ENCODE measurements at regions not wholly inside any gene's neighbourhood (a gene's known extent, or its start where the extent isn't known, plus 50 kb on each side); places are given as distances from the start of the nearest gene placed in this dataset.

- DNase-seq (ENCODE audit: low read depth in 2 of 2), result no peak
Measured at GRCh38 chr1:58144698-58145270, 401.7 kb downstream of the OMA1 start.

GRCh38 chr1:58143972-58144697, 402.4 kb downstream of the OMA1 start:
- DNase-seq (ENCODE audit: low read depth in 2 of 2), result no peak

DNA sequence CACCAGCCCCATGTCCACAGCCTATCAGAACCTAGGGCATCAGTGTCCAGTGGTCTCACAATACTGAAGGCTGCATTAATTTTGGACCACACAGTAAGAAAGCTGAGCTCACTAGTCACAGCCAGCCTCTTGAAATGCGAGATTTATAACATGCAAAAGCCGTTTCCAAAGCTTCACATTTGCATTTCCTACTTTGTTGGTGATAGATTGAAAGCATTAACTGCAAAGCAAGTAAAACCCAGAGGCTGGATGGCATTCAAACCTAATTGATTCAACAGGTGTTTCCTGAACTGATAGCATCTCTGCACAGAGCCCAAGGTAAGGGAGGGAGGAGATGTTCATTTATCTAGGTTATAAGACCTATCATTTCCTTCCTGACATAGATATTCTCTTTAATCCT, 410.1 kb downstream of the OMA1 start:
- no peak for DNase-seq (ENCODE audit: low read depth in 2 of 2)

- DNase-seq (ENCODE audit: low read depth in 2 of 2), result no peak
Measured at GRCh38 chr1:58135821-58136321, 410.7 kb downstream of the OMA1 start.

- DNase-seq (ENCODE audit: low read depth in 2 of 2), result no peak
Measured at GRCh38 chr1:58133562-58133961, 413.0 kb downstream of the OMA1 start.

- DNase-seq (ENCODE audit: low read depth in 2 of 2), result no peak
Measured at GRCh38 chr1:58123051-58123450, 423.5 kb downstream of the OMA1 start.

DNA sequence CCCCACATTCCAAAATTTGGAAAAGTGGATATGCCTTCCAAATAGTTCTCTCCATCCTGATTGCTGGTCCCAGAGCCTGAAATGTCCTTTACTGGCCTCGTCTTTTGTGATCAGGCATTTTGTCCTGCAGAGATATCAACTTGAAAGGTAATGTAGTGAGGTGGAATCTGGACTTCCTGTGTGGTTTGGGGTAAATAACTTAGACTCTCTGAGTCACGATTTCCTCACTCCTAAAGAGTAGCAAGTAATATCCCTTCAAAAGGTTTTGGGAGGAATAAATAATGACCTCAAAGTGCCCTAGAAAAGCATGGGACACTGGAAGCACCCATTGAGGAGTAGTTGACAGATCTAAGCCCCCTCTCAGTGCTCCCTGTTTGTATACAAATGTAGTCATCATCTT, 426.6 kb downstream of the OMA1 start:
- no peak for DNase-seq (ENCODE audit: low read depth in 2 of 2)

- no peak for DNase-seq (ENCODE audit: low read depth in 2 of 2)
Measured at GRCh38 chr1:58116284-58116683, 430.2 kb downstream of the OMA1 start.

- DNase-seq (ENCODE audit: low read depth in 2 of 2), result no peak
Measured at GRCh38 chr1:58109646-58110200, 436.8 kb downstream of the OMA1 start.

- DNase-seq (ENCODE audit: low read depth in 2 of 2), result no peak
Measured at GRCh38 chr1:58108783-58109182, 437.7 kb downstream of the OMA1 start.

DNA sequence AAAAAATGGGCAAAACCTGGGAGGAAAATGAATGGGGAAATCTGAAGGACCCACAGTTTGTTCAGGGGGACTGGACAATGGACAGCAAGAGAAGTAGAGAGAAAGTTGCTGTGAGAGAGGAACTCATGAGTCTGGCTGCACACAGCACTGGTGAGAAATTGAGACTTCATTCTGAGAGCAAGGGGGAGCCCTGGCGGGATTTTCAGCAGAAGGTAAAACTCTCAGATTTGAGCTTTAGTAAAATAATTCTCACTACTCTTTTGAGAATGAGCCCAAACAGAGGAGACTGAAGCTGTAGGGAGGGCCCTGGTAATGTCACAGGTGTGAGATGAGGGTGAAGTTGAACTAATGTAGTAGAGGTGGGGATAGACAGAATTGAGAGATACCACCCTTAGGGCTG, 438.6 kb downstream of the OMA1 start:
- DNase-seq (ENCODE audit: low read depth in 2 of 2), result no peak

- DNase-seq (ENCODE audit: low read depth in 2 of 2), result no peak
Measured at GRCh38 chr1:58104960-58105359, 441.6 kb downstream of the OMA1 start.

DNA sequence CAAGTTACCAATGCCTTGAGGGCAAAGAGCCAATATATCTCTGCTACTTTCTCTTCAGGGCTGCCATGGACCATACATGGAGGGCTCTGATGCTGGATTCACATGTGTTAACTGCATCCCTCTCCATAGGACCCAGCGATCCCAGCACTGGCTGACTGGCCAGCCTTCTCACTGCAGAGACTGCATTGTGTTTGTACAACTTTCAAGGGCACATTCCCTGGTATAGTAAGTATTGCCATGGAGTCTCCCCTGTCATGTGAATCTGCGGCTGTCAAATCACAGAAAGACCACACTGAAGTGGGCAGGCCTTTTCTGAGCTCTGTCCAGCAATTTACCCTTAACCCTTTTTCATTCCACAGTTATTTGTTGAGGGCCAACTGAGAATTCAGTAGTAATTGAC, 449.8 kb downstream of the OMA1 start:
- no peak for DNase-seq (ENCODE audit: low read depth in 2 of 2)

GRCh38 chr1:58095183-58095582, 451.3 kb downstream of the OMA1 start:
- DNase-seq (ENCODE audit: low read depth in 2 of 2), result no peak

DNA sequence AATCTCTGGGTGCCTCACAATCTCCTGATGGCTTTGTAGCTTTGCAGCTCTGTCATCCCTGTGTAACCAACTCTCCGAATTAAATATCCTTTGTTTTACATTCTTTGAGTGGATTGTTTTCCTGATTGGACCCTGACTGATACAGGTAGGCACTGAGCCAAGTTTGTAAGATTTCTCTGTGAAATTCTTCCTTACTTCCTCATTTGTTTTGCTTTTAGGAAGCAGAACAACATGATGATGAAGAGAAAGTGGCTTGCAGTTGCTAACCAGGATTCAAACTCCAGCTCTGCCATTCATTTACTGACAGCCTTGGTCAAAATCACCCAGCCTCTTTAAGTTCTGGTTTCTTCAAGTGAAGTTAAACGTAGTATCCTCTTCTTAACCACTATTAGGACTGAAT, 452.3 kb downstream of the OMA1 start:
- no peak for DNase-seq (ENCODE audit: low read depth in 2 of 2)

DNA sequence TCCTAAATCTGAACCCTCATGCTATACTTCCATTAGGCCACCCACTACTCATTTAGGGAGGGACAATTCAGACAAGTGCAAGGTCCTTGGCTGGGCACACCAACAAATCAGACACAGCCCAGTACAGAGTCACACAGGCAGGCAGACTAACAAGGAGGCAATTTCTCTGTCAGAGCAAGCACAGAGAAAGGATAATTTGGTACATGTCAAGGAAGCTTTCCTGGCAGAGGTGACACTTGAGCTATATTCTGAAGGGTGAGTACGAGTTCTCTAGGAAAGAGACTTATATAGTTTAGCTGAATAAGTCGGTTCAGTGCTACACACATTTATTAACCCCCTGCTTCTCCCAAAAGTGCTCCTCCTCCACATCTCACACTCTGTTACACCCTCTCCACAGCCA, 455.9 kb downstream of the OMA1 start:
- DNase-seq (ENCODE audit: low read depth in 2 of 2), result no peak

DNA sequence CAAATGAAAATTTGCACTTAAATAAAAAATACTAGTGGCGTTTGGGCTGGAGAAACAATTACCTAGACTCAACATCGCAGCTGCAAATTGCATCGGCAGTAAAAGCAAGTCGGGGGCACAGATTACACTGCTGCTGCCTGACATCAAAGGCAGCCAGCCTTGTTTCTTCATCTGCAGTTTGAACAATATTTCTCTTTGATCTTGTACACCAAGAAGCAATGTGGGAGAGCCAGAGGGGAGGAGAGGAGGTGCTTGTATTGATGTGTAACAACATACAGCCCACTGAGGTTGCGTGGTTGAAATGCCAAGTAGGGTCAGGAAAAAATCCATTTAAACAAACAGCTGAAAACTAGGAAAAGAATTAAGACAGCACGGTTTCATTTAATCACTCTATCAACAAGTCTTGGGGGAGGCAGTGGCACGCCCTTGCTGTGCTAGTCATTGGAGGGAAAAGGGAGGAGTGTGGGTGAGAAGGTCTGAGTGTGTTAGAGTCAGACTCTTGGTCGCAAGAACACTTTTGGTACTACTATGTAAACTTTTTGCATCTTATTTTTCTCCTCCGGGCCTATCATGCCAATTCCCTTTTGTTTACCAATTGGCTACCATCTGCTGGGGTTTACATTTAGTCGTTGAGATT, 456.5 kb downstream of the OMA1 start:
- no peak for DNase-seq (ENCODE audit: low read depth in 2 of 2)

GRCh38 chr1:58084266-58084665, 462.3 kb downstream of the OMA1 start:
- no peak for DNase-seq (ENCODE audit: low read depth in 2 of 2)

- no peak for DNase-seq (ENCODE audit: low read depth in 2 of 2)
Measured at GRCh38 chr1:58082596-58082995, 463.9 kb downstream of the OMA1 start.

DNA sequence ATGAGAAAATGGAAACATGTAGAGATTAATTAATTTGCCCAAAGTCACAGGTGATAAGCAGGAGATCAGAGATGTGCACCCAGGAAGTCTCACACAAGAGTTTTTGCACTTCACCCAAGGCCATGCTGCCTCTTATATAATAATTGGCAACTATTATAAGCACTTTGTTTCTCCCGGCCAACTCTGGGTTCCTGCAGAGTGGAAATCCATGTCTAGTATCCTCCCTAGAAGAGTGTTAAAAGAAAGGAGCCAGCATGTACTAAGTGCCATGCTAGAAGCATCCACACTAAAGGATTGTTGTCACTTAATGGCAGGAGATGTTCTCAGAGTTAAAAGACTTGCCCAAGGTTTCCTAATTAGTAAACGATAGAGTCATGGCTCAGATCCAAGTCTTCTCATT, 470.3 kb downstream of the OMA1 start:
- no peak for DNase-seq (ENCODE audit: low read depth in 2 of 2)

- DNase-seq (ENCODE audit: low read depth in 2 of 2), result no peak
Measured at GRCh38 chr1:58075188-58075578, 471.3 kb downstream of the OMA1 start.

DNA sequence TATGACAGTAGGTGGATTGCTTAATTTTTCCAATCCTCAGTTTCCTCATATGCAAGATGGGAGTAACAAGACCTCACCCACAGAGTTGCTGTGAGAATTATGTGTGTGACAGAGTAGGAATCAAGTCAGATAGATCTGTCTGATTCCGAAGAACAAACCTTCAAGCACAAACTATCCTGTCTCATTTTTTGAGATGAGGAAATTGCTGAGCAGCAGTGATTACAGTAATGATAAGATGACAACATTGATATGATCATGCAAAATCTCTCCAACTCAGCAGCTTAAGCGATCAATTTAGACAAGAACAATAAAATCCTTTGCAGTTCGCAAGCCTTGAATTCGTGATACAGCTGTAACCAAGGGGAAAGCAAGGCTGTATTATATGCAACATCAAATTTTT, 474.1 kb downstream of the OMA1 start:
- DNase-seq (ENCODE audit: low read depth in 2 of 2), result no peak

- DNase-seq (ENCODE audit: low read depth in 2 of 2), result no peak
Measured at GRCh38 chr1:58067082-58067481, 479.4 kb downstream of the OMA1 start.
